ENCODE measurements at regions not wholly inside any gene's neighbourhood (a gene's known extent, or its start where the extent isn't known, plus 50 kb on each side); places are given as distances from the start of the nearest gene placed in this dataset.

DNA sequence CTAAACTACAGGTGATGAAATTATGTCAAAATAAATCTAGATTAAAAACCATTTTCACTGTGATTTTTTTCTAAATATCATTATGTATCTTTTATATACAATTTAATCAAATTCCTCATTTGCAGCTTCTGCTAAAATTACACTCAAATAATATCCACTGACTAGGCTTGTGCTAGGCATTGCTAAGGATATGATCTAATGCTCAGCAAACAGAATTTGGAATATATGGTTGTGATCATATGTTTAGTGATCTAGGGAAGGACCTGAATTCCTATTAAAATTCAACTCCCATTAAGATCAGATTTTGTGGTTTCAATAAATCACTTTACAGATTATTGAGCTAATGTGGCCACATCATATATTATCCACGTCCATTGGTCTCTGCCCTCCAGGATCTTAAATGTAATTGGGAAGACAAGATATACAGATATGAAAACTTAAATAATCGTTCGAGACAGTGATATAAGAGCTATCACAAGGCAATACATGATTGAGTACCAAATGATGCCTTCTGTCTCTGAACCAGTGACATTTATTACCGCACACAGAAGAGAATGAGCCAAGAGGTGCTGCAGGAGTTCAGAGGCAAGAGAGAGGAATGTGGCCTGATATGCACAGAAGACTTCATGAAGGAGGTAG is 206.0 kb upstream of the RPS6KA3 start:
- no peak overlapping the region for H3K4me2 ChIP-seq (ENCODE audit: insufficient read depth, low read length)
- 0% methylated on average over 4 of the region's 4 CpGs for WGBS (ENCODE audit: insufficient coverage, low coverage, missing lambda C conversion rate)
- H3K27me3 ChIP-seq (ENCODE audit: control insufficient read depth in 2 of 2, insufficient read depth in 2 of 2, low read length in 2 of 2): no peaks in the 10 kb centered on the region
- no peaks in the 10 kb centered on the region for H3K36me3 ChIP-seq (ENCODE audit: control insufficient read depth, insufficient read depth, low read length)
- BruUV-seq (replicated peaks): no TSS peak
- DNase-seq (ENCODE audit: extremely low read depth in 1 of 4, low spot score in 3 of 4) (no peak), FAIRE-seq (no peak), ATAC-seq (no peak)
- no peak overlapping the region for H3K27ac ChIP-seq (ENCODE audit: extremely low read depth, low read depth, low read length)
- intact Hi-C loops (cut with micrococcal nuclease) (no loop called here), in situ Hi-C loops (cut with MboI) (no loop called here)
- H3K9me3 ChIP-seq (replicated peaks; ENCODE audit: control insufficient read depth, insufficient read depth, low read depth, low read length): no peaks in the 10 kb centered on the region
- H2AFZ ChIP-seq (ENCODE audit: low read depth, low read length): no peak overlapping the region
- no peak overlapping the region for H3K9ac ChIP-seq (ENCODE audit: insufficient read depth in 1 of 2, low read depth in 2 of 2, low read length in 2 of 2)
- no peaks in the 10 kb centered on the region for H3K4me1 ChIP-seq (replicated peaks in 1 of 2; ENCODE audit: control insufficient read depth in 2 of 2, insufficient read depth in 2 of 2, low read length in 2 of 2)
- no peaks in the 10 kb centered on the region for H4K20me1 ChIP-seq (replicated peaks; ENCODE audit: control insufficient read depth, insufficient read depth, low read length)
- ChIA-PET CTCF (ENCODE audit: low intra/inter-chr PET ratio) (interaction anchor here (0.6 kb wide), 1 partner anchor 568 kb away, joined by 3 read pairs; no protein-coding TSS in a partner anchor), POLR2A (interaction anchor here (0.7 kb wide), 1 partner anchor 133 kb away, joined by 3 read pairs; no protein-coding TSS in a partner anchor)
- H3K9me1 ChIP-seq (ENCODE audit: control insufficient read depth, insufficient read depth, low read length): no peaks in the 10 kb centered on the region
- no peaks in the 10 kb centered on the region for H3K79me2 ChIP-seq (ENCODE audit: control insufficient read depth, insufficient read depth, low read length)
- H3K4me3 ChIP-seq: no peak overlapping the region
- TF ChIP-seq, protein P1, sequence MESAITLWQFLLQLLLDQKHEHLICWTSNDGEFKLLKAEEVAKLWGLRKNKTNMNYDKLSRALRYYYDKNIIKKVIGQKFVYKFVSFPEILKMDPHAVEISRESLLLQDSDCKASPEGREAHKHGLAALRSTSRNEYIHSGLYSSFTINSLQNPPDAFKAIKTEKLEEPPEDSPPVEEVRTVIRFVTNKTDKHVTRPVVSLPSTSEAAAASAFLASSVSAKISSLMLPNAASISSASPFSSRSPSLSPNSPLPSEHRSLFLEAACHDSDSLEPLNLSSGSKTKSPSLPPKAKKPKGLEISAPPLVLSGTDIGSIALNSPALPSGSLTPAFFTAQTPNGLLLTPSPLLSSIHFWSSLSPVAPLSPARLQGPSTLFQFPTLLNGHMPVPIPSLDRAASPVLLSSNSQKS (CRISPR knock-in tag; IDR thresholded peaks at IDR 0.05): no peak
- TF ChIP-seq, protein P2, sequence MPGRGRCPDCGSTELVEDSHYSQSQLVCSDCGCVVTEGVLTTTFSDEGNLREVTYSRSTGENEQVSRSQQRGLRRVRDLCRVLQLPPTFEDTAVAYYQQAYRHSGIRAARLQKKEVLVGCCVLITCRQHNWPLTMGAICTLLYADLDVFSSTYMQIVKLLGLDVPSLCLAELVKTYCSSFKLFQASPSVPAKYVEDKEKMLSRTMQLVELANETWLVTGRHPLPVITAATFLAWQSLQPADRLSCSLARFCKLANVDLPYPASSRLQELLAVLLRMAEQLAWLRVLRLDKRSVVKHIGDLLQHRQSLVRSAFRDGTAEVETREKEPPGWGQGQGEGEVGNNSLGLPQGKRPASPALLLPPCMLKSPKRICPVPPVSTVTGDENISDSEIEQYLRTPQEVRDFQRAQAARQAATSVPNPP (IDR thresholded peaks at IDR 0.05; ENCODE audit: borderline replicate concordance, insufficient read depth, insufficient read length): no peak
- TF ChIP-seq FOXK2 (conservative IDR thresholded peaks at IDR 0.05 in 1 of 2, IDR thresholded peaks at IDR 0.05 in 1 of 2; ENCODE audit: low read depth in 2 of 2) (no peak), ZNF445 (CRISPR knock-in tag; IDR thresholded peaks at IDR 0.05; ENCODE audit: low read depth) (no peak), MIER1 (IDR thresholded peaks at IDR 0.05; ENCODE audit: low read depth) (no peak), ZNF57 (CRISPR knock-in tag; IDR thresholded peaks at IDR 0.05) (no peak), MYBL2 (IDR thresholded peaks at IDR 0.05; ENCODE audit: low read depth) (no peak), MYBL2 (CRISPR knock-in tag; IDR thresholded peaks at IDR 0.05; ENCODE audit: borderline replicate concordance) (no peak), ZBTB1 (CRISPR knock-in tag; IDR thresholded peaks at IDR 0.05; ENCODE audit: borderline replicate concordance, low read depth) (no peak)
- TF ChIP-seq, protein P3, sequence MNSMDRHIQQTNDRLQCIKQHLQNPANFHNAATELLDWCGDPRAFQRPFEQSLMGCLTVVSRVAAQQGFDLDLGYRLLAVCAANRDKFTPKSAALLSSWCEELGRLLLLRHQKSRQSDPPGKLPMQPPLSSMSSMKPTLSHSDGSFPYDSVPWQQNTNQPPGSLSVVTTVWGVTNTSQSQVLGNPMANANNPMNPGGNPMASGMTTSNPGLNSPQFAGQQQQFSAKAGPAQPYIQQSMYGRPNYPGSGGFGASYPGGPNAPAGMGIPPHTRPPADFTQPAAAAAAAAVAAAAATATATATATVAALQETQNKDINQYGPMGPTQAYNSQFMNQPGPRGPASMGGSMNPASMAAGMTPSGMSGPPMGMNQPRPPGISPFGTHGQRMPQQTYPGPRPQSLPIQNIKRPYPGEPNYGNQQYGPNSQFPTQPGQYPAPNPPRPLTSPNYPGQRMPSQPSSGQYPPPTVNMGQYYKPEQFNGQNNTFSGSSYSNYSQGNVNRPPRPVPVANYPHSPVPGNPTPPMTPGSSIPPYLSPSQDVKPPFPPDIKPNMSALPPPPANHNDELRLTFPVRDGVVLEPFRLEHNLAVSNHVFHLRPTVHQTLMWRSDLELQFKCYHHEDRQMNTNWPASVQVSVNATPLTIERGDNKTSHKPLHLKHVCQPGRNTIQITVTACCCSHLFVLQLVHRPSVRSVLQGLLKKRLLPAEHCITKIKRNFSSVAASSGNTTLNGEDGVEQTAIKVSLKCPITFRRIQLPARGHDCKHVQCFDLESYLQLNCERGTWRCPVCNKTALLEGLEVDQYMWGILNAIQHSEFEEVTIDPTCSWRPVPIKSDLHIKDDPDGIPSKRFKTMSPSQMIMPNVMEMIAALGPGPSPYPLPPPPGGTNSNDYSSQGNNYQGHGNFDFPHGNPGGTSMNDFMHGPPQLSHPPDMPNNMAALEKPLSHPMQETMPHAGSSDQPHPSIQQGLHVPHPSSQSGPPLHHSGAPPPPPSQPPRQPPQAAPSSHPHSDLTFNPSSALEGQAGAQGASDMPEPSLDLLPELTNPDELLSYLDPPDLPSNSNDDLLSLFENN (IDR thresholded peaks at IDR 0.05; ENCODE audit: low read depth in 2 of 2, low read length in 2 of 2): no peak

Data from K562 (cell line).